Fibroblast of lung (primary cell): ENCODE measurements at regions not wholly inside any gene's neighbourhood (a gene's known extent, or its start where the extent isn't known, plus 50 kb on each side); places are given as distances from the start of the nearest gene placed in this dataset.

Source experiments
- DNase-seq, 2 donors: peaks; one replicate each; pipeline versions ENCODE4 v3.0.0 to v3.0.0-alpha.2; 2010; ENCODE audit warnings: low read depth in 2 of 2
- H2AFZ ChIP-seq: 2 replicates; pipeline ENCODE4 v1.5.1; 2012; ENCODE audit warnings: low read length, control low read depth, inconsistent platforms
- H3K27ac ChIP-seq: 2 replicates; pipeline ENCODE4 v1.5.1; 2011; ENCODE audit warnings: low read length, control low read depth; ENCODE audit not compliant: insufficient read depth
- H3K27me3 ChIP-seq: 2 replicates; pipeline ENCODE4 v1.5.1; 2011; ENCODE audit warnings: mild to moderate bottlenecking, low read length; ENCODE audit not compliant: control insufficient read depth, insufficient read depth
- H3K36me3 ChIP-seq: 2 replicates; pipeline ENCODE4 v1.5.1; 2011; ENCODE audit warnings: low read length; ENCODE audit not compliant: control insufficient read depth, insufficient read depth
- H3K4me1 ChIP-seq: 2 replicates; pipeline ENCODE4 v1.5.1; 2011; ENCODE audit warnings: low read length; ENCODE audit not compliant: control insufficient read depth, insufficient read depth; ENCODE audit errors: extremely low read depth
- H3K4me2 ChIP-seq: 2 replicates; pipeline ENCODE4 v1.5.1; 2011; ENCODE audit warnings: low read length, control low read depth; ENCODE audit not compliant: insufficient read depth; ENCODE audit errors: extremely low read depth
- H3K4me3 ChIP-seq, 4 experiments: fragments of 200-600 bp in 1 of 4; sonication (generic) in 1 of 4; replicated peaks in 1 of 4; 2 replicates each; pipeline ENCODE4 v1.5.1; 2011 to 2016; ENCODE audit warnings: low read length in 4 of 4, low read depth in 3 of 4, mild to moderate bottlenecking in 3 of 4, control low read depth in 2 of 4, inconsistent platforms in 1 of 4, mixed read lengths in 1 of 4; ENCODE audit not compliant: insufficient read depth in 1 of 4; ENCODE audit errors: control extremely low read depth in 1 of 4
- H3K79me2 ChIP-seq: 2 replicates; pipeline ENCODE4 v1.5.1; 2012; ENCODE audit warnings: mild to moderate bottlenecking, low read length, inconsistent platforms; ENCODE audit not compliant: control insufficient read depth, insufficient read depth
- H3K9ac ChIP-seq: 2 replicates; pipeline ENCODE4 v1.5.1; 2011; ENCODE audit warnings: mild to moderate bottlenecking, low read length, control low read depth; ENCODE audit not compliant: insufficient read depth
- H3K9me3 ChIP-seq: 2 replicates; pipeline ENCODE4 v1.5.1; 2012; ENCODE audit warnings: low read depth, low read length; ENCODE audit not compliant: control insufficient read depth, insufficient read depth
- H4K20me1 ChIP-seq: 2 replicates; pipeline ENCODE4 v1.5.1; 2011; ENCODE audit warnings: low read length; ENCODE audit not compliant: control insufficient read depth, insufficient read depth; ENCODE audit errors: extremely low read depth
- CTCF ChIP-seq, 2 donors: IDR thresholded peaks in 1 of 2; conservative IDR thresholded peaks in 1 of 2; 1 replicate in 1 of 2; 2 replicates in 1 of 2; pipeline ENCODE4 v1.5.1; 2011 to 2012; ENCODE audit warnings: low read length in 2 of 2, control low read depth in 1 of 2, inconsistent platforms in 1 of 2, low read depth in 1 of 2, mild to moderate bottlenecking in 1 of 2
- EZH2 ChIP-seq: IDR thresholded peaks from 2 replicates; pipeline ENCODE4 v1.5.1; 2012; ENCODE audit warnings: low read length, control low read depth, mild to moderate bottlenecking; ENCODE audit errors: missing control alignments

GRCh38 chr4:176393306-176394013 lies 73.7 kb downstream of the SPCS3 start:
- no peaks in the 10 kb centered on the region for H3K79me2 ChIP-seq
- H3K4me2 ChIP-seq = peak overlapping the region; percentile 11
- no peaks in the 10 kb centered on the region for H3K9me3 ChIP-seq
- no peaks in the 10 kb centered on the region for H3K27me3 ChIP-seq
- H3K27ac ChIP-seq = no peak overlapping the region
- no peaks in the 10 kb centered on the region for H4K20me1 ChIP-seq
- no peak overlapping the region for H3K4me3 ChIP-seq
- TF ChIP-seq CTCF (conservative IDR thresholded peaks at IDR 0.05 in 1 of 2, IDR thresholded peaks at IDR 0.05 in 1 of 2; ENCODE audit: low read depth in 1 of 2, low read length in 2 of 2) = no peak
- no peak for TF ChIP-seq EZH2
- H3K36me3 ChIP-seq = no peaks in the 10 kb centered on the region
- no peaks in the 10 kb centered on the region for H3K4me1 ChIP-seq
- peak in 1 of 2 donors; percentile 59 for DNase-seq
- H2AFZ ChIP-seq = peak overlapping the region; percentile 19
- H3K9ac ChIP-seq = no peak overlapping the region

GRCh38 chr4:176400816-176401461 lies 81.2 kb downstream of the SPCS3 start:
- H3K4me1 ChIP-seq = peaks cover 2% of the 10 kb centered on the region
- TF ChIP-seq CTCF (conservative IDR thresholded peaks at IDR 0.05 in 1 of 2, IDR thresholded peaks at IDR 0.05 in 1 of 2; ENCODE audit: low read depth in 1 of 2, low read length in 2 of 2) = no peak
- TF ChIP-seq EZH2 = no peak

GRCh38 chr4:176404621-176405020 lies 84.9 kb downstream of the SPCS3 start:
- no peak overlapping the region for H3K27ac ChIP-seq
- no peaks in the 10 kb centered on the region for H3K36me3 ChIP-seq
- H2AFZ ChIP-seq = no peak overlapping the region
- H4K20me1 ChIP-seq = no peaks in the 10 kb centered on the region
- DNase-seq = peak; percentile 57 to 70
- no peaks in the 10 kb centered on the region for H3K79me2 ChIP-seq
- no peak overlapping the region for H3K9ac ChIP-seq
- H3K9me3 ChIP-seq = no peaks in the 10 kb centered on the region
- TF ChIP-seq CTCF (conservative IDR thresholded peaks at IDR 0.05 in 1 of 2, IDR thresholded peaks at IDR 0.05 in 1 of 2; ENCODE audit: low read depth in 1 of 2, low read length in 2 of 2) = no peak
- no peak for TF ChIP-seq EZH2
- H3K4me2 ChIP-seq = no peak overlapping the region
- no peak overlapping the region for H3K4me3 ChIP-seq
- H3K4me1 ChIP-seq = peaks cover 2% of the 10 kb centered on the region
- no peaks in the 10 kb centered on the region for H3K27me3 ChIP-seq

More at GRCh38 chr4:176400816-176401461, 81.2 kb downstream of the SPCS3 start:
- H4K20me1 ChIP-seq = no peaks in the 10 kb centered on the region
- peak overlapping the region; percentile 24 for H3K27ac ChIP-seq
- H3K4me3 ChIP-seq = no peak overlapping the region
- H2AFZ ChIP-seq = no peak overlapping the region
- H3K79me2 ChIP-seq = no peaks in the 10 kb centered on the region
- peak overlapping the region; percentile 30 for H3K4me2 ChIP-seq
- H3K27me3 ChIP-seq = no peaks in the 10 kb centered on the region
- H3K36me3 ChIP-seq = no peaks in the 10 kb centered on the region
- H3K9ac ChIP-seq = no peak overlapping the region
- DNase-seq = peak; percentile 66 to 88
- no peaks in the 10 kb centered on the region for H3K9me3 ChIP-seq
